ENCODE measurements at regions not wholly inside any gene's neighbourhood (a gene's known extent, or its start where the extent isn't known, plus 50 kb on each side); places are given as distances from the start of the nearest gene placed in this dataset.

DNA sequence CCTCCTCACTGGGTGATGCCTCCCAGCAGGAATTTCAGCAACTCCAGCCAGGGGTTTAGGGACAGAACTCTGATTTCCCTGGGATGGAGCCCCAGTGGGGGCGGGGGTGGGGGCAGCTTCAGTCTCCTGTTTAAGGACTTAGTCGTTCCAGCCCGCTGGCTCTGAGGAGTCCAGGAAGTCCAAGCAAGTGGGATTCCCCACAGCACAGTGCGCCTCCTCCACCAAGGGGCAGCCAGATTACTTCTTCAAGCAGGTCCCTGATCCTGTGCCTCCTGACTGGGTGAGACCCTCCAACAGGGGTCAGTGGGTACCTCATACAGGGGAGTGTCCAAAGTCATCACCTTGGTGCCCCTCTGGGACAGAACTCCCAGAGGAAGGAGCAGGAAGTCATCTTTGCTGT lies 1438.4 kb upstream of the B3GALT2 start:
- TF ChIP-seq, protein P1, sequence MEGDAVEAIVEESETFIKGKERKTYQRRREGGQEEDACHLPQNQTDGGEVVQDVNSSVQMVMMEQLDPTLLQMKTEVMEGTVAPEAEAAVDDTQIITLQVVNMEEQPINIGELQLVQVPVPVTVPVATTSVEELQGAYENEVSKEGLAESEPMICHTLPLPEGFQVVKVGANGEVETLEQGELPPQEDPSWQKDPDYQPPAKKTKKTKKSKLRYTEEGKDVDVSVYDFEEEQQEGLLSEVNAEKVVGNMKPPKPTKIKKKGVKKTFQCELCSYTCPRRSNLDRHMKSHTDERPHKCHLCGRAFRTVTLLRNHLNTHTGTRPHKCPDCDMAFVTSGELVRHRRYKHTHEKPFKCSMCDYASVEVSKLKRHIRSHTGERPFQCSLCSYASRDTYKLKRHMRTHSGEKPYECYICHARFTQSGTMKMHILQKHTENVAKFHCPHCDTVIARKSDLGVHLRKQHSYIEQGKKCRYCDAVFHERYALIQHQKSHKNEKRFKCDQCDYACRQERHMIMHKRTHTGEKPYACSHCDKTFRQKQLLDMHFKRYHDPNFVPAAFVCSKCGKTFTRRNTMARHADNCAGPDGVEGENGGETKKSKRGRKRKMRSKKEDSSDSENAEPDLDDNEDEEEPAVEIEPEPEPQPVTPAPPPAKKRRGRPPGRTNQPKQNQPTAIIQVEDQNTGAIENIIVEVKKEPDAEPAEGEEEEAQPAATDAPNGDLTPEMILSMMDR (IDR thresholded peaks at IDR 0.05): no peak
- no peak for TF ChIP-seq POLR2A (IDR thresholded peaks at IDR 0.05)

All from heart left ventricle (tissue), 13 donors.